Suprapubic skin (tissue), 4 donors: ENCODE measurements at regions not wholly inside any gene's neighbourhood (a gene's known extent, or its start where the extent isn't known, plus 50 kb on each side); places are given as distances from the start of the nearest gene placed in this dataset.

Experiments used
- POLR2A ChIP-seq, 2 donors: fragments of 450-650 bp; IDR thresholded peaks; one replicate each; pipeline ENCODE4 v1.6.1; 2017; ENCODE audit warnings: antibody characterized with exemption in 2 of 2, mild to moderate bottlenecking in 2 of 2, moderate library complexity in 2 of 2
- POLR2AphosphoS5 ChIP-seq, 3 donors: sonication (generic); formaldehyde crosslinking; IDR thresholded peaks; one replicate each; pipeline ENCODE4 v1.6.1; 2017; ENCODE audit warnings: antibody characterized with exemption in 3 of 3
- TF ChIP-seq, protein P1 (sequence below), 2 donors: fragments of 200-600 bp in 1 of 2; fragments of 450-650 bp in 1 of 2; sonication (generic) in 1 of 2; IDR thresholded peaks; one replicate each; pipeline ENCODE4 v1.5.1; 2016 to 2019; ENCODE audit warnings: antibody characterized with exemption in 2 of 2, mild to moderate bottlenecking in 1 of 2, moderate library complexity in 1 of 2

DNA sequence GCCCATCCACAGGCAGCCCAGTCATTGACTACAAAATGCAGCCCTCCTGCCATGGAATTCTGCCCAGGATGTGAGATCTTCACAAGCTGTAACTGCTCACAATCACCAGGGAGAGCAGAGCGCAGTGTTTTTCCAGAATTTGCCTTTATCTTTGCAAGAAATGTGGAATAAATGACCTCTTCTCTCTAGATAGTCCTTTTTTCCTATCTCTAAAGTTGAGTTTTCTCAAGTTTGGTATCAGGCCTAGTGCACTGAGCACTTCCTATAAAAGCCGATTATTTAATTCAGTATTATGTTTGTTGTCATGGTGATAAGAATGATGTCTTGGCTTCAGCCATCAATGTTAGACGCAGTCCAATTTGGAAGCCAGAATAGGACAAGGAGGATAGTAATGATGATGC is 246.9 kb upstream of the IRF2BP2 start:
- TF ChIP-seq POLR2A (IDR thresholded peaks at IDR 0.05) (no peak), POLR2AphosphoS5 (IDR thresholded peaks at IDR 0.05) (no peak)
- TF ChIP-seq, protein P1, sequence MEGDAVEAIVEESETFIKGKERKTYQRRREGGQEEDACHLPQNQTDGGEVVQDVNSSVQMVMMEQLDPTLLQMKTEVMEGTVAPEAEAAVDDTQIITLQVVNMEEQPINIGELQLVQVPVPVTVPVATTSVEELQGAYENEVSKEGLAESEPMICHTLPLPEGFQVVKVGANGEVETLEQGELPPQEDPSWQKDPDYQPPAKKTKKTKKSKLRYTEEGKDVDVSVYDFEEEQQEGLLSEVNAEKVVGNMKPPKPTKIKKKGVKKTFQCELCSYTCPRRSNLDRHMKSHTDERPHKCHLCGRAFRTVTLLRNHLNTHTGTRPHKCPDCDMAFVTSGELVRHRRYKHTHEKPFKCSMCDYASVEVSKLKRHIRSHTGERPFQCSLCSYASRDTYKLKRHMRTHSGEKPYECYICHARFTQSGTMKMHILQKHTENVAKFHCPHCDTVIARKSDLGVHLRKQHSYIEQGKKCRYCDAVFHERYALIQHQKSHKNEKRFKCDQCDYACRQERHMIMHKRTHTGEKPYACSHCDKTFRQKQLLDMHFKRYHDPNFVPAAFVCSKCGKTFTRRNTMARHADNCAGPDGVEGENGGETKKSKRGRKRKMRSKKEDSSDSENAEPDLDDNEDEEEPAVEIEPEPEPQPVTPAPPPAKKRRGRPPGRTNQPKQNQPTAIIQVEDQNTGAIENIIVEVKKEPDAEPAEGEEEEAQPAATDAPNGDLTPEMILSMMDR (IDR thresholded peaks at IDR 0.05), result no peak
